HG03196 (cell line): ENCODE measurements at regions not wholly inside any gene's neighbourhood (a gene's known extent, or its start where the extent isn't known, plus 50 kb on each side); places are given as distances from the start of the nearest gene placed in this dataset.
A peak's percentile ranks its signal among the peaks of the same experiment; 100 is the strongest.

Experiments used
- ATAC-seq: cut with Tn5 transposase; IDR thresholded peaks from one replicate; pipeline ENCODE4 v1.9.1; 2021; ENCODE audit not compliant: unreplicated experiment

DNA sequence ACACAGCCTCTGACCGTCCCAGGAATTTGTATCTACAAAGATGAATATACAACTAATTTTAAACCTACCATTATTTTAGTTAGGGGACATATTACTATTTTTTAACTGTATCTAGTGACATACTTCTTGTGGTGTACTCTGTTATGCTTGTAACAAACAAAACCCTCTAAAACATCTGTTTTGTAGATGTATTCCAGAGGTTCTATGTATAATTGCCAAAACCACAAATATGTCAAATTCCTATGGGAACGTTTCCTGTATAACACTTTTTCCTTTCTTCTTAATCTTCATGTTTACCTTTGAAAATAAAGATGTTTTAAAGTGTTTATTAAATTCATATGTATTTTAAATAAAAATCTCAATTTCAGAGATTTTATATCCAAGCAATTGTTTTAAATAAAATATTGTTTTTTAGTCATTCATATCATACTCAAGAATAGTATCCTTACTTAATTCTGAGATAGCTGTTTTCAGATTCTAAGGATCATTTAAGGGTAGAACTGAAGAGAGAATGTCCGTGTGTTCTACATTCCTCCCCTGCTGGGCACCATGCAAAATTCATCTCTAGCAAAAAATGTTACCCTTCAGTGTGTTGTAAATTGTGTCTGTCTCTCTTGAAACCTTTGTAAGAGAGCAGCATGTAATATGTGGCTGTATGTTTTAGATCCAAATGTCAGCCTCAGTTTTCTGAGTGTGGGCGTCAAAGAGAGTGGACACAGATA, 1327.7 kb downstream of the EFNB2 start:
- no peak for ATAC-seq

DNA sequence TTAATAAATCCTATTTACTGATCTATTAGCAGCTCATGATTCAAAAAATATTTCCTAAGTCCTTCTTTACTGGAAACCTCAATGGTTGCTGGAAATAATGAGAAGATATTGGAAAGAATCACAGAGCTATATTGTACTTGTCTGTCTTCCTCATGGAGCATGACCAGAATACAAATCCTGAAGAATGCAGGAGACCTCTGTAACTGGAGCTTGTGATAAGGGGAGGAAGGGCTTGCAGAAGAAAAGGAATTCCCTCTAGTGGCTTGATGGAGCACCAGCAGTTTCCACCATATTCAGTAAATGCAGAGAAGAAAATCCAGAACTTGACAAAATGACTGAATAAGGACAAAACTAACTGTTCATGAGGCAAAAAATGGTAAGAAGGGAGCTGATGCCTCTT, 1333.1 kb downstream of the EFNB2 start:
- ATAC-seq: no peak

DNA sequence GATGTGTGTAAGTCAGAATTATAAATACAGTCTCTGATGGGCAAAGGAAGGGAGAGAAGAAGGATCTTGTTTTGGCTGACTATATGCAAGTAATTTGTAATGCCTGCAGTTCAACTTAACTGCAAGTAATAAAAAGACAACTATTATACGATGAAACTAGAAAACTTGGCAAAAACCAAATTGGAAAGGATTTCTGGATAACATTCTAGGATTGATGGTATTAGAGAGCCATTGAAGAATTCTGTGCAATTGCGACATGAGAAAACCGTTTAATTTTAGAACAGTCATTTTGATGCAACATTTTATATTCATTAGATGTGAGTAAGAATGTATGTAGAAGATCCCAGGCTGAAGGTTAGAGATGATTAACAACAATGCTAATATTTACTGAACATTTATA, 1334.1 kb downstream of the EFNB2 start:
- no peak for ATAC-seq

DNA sequence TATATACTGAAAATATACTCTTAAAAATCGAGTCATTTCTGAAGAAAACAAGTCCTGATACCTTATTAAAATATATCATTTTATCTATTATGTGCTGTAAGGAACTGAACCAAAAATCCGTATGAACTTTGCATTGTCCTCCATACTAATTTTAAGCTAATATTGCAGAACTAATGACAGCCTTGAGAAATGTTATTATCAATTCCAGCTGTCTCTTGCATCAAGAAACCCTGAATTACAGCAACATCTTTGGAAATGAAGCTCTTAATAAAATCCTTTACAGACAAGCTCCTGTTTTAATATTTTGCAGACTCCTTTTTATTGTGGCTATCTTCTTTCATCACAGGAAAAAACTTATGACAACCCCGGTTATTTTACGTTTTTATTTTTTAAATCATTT, 1335.3 kb downstream of the EFNB2 start:
- no peak for ATAC-seq

DNA sequence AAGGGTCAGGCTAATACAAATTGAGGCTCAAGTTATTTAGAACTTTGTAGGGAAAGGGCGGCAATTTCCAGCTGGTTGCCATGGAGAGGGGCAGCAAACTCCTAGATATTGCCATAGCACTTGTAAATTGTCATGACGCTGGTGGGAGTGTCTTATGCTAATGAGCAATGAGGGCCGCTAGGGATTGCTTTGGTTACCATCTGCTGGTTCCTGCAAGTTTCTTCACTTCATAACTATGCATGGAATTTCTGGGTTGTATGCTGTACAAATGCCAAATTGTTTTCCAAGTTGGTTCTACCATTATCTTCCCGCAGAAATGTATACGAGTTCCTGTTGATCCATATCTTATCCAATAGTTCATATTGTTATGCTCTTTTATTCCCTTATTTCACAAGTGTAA, 1339.4 kb downstream of the EFNB2 start:
- no peak for ATAC-seq

DNA sequence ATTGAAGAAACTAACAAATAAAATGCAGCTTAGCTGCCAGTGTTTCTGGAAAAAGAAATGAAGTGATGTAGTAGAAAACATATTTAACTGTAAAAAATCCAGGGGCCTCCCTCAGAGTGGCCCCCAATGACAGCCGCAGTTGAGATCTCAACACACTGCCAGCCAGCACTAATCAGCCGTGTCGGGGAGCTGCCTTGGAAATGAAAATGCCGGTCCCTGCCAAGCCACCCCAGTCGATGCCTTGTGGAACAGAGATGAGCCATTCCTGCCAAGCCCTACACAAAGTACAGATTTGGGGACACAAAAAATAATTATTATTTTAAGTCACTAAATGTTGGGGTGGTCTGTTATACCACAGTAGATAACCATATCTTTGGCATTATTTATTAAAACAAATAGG, 1342.4 kb downstream of the EFNB2 start:
- ATAC-seq: no peak

DNA sequence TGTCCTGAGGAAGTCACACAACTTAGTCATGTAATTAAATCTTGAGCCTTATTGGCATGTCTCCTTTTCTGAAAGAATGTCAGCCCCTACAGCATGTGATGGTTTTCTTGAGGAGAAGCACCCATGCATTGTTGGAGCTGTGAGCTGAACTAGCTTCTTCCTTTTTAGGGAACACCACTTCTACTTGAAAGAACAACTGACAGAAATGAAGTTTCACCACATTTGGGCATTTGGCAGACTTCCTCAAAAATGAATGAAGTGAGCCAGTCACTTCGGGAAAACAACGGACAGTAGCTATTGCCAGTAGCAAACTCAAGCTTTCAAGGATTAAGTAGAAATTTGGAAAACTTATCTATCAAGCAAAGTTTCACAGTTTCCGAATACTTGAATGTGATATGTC, 1351.3 kb downstream of the EFNB2 start:
- no peak for ATAC-seq

DNA sequence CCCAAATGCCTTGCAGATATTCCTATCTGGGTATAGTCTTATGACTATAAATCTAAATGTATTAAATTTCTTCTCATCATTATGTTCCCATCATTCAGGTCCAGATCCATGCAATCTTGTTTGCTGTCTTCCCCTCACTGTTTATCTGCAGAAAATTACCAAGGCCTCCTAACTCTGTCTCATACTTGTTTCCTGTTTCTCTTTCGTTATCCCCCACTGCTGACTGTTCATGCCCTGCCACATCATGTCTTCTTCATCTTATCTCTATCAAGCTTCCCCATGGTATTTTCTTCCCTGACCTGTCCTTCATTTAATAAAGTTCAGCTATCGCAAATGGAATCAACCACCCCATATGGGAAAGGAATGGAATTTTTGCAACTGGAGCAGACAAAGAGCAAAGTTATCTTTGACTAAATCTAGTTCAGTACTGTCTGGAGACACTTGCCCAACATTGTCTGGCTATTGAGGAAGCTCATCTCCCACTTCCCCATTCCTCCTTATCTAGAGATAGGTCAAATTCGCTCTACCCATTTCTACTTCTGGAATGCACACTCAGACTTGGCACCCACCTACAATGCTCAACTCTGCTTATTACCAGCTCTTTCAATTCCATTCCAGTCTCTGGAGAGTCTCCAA, 1358.1 kb downstream of the EFNB2 start:
- ATAC-seq: no peak

DNA sequence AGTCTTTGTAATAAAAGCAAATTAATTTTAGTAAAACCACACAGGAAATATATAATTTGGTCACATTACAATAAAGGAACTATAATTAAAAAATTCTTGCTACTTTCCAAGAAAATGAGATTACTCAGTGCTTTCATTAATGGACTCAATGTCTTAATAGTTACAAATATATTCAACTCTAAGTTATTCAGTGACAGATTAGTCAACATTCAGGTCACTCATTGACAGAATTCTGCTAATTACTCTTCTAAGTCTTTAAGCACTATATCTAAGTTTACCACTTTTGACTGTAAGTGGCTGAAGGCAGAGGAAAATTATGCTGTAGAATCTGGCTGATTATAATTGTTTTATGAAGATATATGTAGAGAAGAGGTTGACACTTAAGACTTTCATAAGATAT, 1365.0 kb downstream of the EFNB2 start:
- no peak for ATAC-seq

DNA sequence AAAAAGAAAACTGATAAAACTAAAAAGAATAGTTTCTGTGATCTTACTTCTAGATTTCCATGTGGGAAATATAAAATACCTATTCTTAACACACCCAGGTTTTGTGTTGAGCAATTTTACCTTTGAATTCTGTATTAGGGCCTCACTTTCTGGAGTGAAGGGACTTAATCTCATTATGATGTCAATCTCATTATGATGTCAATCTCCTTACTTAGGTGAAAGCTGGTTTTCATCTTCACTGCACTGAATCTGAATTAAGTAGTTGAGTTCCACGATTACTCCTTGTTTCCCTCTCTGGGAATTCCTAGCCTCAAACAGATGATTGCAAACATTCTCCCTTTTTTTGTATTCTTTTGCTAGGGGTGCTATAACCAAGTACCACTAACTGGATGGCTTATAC, 1367.2 kb downstream of the EFNB2 start:
- ATAC-seq: no peak

DNA sequence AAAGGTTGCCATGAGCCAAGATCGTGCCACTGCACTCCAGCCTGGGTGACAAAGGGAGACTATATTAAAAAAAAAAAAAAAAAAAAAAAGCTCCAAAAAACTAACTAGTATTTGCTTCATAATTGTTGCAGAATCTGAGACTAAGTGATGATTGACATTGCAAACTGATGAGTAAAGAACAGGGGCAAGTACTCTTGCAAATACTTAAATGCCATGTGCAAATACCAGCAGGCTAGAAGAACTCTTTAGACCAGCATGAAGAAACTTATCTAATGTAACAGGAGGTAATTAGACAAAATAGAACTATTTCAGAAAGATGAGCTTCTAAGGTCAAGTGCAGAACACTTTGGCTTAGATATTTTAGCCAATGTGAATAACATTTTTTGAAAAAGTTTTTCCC, 1368.1 kb downstream of the EFNB2 start:
- no peak for ATAC-seq

DNA sequence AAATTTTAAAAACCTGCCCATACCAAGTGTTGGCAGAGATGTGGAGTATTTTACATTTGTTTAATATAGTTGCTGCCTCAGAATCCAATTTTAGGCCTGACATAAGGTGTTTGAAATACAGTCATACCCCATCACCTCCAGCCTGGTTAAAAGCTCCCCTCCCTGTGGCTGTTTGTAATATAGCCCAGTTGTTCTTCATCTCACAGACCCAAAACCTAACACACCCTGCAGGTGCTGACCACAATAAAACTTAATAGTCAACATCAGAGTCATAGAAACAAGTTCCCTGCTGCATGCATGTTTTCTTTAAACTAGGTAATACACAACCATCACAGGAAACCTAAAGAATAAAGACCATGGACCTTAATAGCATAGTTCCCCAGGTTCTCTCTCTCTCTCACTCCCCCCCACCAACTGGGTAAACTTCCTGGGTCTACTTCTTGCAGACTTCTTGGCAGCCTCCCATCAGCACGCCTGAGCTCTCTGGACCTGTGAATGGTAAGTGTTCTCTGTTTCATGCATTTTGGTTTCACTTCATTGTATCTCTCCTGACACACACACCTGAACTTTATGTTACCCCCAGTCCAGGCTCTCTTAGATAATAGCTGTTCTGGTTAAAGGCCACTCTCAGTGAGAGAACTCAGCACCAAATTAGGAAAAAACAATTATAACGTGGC, 1369.9 kb downstream of the EFNB2 start:
- no peak for ATAC-seq

DNA sequence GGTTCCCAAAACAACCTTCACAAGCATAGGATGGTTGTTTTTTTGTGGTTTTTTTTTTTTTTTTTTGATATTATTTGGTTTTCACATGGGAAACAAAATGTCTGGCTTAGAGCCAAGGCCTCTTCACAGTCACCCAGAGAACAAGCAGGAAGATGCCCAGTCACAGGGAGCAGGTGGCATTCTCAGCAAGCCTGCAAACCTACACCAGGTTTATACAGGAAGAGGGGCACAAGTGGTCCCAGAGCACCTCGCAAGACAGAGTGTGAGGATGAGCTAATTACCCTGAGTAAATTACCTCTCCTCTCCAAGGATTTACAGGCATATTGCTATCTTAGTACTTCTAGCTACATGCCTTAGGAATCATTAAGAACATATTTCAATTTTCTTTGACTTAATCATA, 1375.6 kb downstream of the EFNB2 start:
- no peak for ATAC-seq

DNA sequence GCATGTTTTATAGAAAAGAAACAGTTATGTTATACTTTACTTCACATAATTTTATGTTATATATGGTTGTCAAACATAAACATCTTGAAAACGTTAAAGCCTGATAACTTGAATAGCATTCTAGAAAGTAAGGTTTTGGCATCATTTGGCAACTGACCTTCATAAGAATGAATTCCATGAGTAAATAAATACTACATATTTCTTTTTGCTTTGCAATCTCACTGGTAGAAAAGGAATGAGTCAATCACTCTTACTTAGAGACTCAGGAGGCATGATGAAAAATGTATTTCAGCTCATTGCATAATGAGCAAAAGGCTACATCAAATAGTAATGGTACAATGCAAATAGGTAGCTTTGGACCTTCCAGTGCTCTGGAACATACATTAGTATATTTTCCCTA, 1381.9 kb downstream of the EFNB2 start:
- ATAC-seq: no peak

DNA sequence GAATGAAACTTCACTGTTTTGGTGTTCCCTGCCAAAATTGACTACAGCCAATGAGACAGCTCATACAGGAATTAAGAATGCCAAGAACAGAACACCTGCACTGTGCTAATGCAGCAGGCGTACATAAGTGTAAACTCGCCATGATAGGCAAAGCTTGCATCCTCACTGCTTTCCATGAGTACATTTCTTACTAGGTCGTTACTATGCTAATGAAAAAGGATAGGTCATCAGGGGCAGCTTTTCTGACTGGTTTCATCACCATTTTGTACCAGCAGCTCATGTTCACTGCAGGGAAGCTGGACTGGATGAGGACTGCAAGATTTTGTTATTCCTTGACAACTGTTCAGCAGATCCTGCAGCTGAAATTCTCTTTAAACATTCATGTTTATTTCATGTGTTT, 1383.8 kb downstream of the EFNB2 start:
- ATAC-seq: no peak

DNA sequence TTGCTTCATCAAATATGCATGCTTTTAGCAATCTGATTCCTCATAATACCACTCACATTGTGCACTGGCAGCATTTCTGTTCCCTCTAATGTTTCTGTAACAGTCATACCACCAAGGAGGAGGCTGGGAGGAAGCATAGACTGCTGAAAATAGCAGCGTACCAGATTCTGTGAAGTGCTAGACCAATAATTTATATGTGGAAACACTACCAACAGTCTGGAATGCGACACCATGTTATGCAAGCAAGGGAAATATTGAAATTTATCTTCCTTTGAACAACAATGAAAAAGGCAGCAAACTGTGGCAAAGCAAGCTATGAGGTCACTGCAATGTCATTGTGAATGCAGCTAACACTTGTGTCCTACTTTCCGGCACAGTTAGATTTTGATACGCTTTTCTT, 1388.0 kb downstream of the EFNB2 start:
- ATAC-seq: no peak

DNA sequence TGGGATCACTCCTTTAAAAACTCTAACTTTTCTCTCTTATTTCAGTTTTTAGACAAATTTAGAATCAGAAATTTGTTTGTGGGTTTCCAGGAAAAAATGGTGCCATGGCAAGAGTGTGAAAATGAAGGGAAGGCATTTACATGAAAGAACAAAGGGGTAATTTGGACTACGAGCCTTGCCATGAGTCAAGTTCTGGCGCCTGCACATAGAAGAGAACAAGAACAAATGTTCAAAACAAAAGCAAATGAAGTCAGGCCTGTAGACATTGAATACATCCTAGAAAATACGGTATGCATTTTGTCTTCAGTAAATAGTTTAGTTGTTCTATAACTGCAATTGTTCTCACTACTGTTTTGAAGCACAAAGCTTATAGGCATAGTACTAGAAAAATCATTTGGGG, 1390.5 kb downstream of the EFNB2 start:
- ATAC-seq: no peak

DNA sequence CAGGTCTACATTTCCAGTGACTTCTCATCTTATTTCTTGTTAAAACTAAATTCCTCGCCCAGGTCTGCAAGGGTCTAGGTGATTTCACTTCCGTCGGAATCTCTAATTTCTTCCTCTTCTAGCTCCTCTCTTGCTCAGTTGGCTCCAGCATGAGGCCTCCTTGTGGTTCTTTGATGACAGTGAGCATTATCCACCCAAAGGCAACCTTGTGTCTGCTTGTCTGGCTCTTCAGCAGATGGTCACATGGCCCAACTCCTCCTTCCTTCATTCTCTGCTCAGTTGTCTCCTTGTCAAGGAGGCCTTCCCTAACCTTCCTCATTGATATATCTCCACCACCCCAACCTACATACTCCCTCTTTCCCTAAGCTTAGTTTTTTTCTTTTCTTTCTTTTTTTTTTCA, 1391.4 kb downstream of the EFNB2 start:
- ATAC-seq: no peak

DNA sequence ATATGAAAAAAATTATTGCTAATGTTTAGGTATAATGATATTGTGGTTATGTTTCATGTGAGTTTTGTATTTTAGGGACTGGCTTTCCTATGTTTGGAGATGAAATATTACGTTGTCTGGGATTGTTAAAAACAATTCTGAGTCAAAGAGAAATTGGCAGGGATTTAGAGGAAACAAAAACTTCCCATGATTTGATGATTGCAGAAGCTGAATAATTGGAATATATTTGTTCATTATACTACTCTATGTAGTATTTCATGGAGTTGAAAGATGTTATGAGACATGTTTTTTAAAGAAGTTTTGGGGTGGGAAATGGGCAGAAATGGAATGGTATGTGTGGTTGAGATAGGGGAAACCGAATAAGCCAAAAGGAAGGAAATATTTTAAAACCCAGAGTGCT, 1392.9 kb downstream of the EFNB2 start:
- no peak for ATAC-seq

DNA sequence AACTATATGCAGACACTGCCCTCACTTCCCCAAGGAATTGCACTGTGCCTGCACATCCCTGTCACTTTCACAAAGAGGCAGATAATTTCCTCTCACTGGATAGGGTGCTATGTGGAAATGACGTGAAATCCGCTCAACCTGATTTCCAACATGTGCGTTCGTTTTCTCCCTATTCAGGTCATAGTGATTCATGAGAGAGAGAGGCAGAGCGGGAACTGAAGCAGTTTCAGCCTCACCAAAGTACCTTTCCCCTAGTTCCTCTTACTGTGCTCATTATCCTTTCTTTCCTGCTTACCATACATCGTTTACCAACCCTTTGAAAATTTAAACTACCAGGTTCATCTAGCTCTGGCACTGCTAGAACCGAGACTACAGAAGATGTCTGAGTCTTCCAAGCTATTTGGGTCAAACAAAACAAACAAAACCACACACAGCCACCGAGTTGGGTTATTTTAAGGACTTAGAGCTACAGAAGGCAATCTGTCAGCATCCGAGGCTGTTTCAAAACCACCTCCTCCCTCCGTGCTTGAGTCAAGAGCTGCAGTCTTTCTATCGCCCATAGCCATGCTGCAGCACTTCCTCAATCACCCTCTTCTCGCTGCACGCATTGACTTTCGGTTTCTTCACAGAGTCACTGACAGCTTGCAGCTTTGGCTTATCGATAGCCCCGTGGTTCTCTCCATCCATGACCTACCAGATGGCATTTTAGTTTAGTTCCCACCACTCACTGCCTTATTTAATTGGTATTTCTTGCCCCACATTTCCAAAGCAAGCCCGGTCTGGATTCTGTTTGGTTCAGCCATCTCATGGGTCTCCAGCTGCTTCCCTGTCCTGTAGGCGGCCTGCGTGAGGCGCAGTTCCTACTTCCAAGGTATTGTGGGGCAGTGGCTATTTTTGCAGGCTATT, 1395.8 kb downstream of the EFNB2 start:
- ATAC-seq: peak; percentile 98

DNA sequence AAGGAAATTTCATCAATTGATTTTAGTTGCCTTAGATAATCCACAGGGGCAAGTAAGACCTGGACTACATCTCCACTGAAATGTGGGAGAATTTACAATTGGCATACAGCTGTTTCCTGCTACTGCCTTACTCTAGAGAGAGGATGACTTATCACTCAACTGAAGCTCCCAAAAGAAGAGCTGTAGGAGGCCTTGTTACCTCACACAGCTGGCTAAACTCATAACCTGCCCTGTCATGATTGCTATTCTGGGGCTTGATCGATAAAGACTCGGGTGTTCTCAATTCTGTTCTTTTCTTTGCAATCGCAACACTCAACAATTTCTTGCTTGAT, 1396.4 kb downstream of the EFNB2 start:
- peak; percentile 5 for ATAC-seq
